ENCODE measurements at regions not wholly inside any gene's neighbourhood (a gene's known extent, or its start where the extent isn't known, plus 50 kb on each side); places are given as distances from the start of the nearest gene placed in this dataset.
A peak's percentile ranks its signal among the peaks of the same experiment; 100 is the strongest.
"Not testable (repeated sequence)": the region's sequence is repeated elsewhere in the genome, so short reads cannot be mapped to it uniquely, and the experiment has no call there.

DNA sequence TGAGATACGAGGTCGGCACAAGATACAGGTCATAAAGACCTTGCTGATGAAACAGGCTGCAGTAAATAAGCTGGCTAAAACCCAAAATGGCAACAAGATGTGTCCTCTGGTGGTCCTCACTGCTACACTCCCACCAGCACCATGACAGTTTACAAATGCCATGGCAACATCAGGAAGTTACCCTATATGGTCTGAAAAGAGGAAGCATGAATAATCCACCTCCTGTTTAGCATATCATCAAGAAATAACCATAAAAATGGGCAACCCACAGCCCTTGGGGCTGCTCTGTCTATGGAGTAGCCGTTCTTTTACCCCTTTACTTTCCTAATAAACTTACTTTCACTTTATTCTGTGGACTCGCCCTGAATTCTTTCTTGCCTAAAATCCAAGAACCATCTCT, 102.0 kb upstream of the KLF13 start:
- peaks cover 0 to 13% (median 0%) of the 10 kb centered on the region in 5 donors for H3K27me3 Mint-ChIP-seq
- H3K9me3 ChIP-seq (ENCODE audit: control insufficient read depth in 2 of 3, low read length in 3 of 3); H3K36me3 ChIP-seq (ENCODE audit: control insufficient read depth in 2 of 3, insufficient read depth in 3 of 3, low read length in 3 of 3); ATAC-seq; H3K9me3 Mint-ChIP-seq; H3K36me3 Mint-ChIP-seq; H3K4me3 ChIP-seq (ENCODE audit: low read length); CTCF ChIA-PET; H3K27ac ChIP-seq (ENCODE audit: low read depth, low read length); H3K27me3 ChIP-seq (ENCODE audit: control insufficient read depth in 2 of 2, insufficient read depth in 2 of 2, low read length in 2 of 2); DNase-seq: not testable (repeated sequence)
- H3K4me1 ChIP-seq (ENCODE audit: control insufficient read depth in 2 of 2, insufficient read depth in 2 of 2, low read length in 2 of 2) = peaks cover 0 to 14% of the 10 kb centered on the region in 2 donors
- POLR2A ChIA-PET = interaction anchor here (0.9 to 1.5 kb wide), 2 partner anchors 10 to 41 kb away, joined by 4 to 5 read pairs; no protein-coding TSS in a partner anchor
- H3K27ac Mint-ChIP-seq = peak overlapping the region in 3 of 9 donors; percentile 17 to 67 (median 52)
- intact Hi-C loops (cut with micrococcal nuclease) = loop anchor here in 1 of 2 donors (1.0 kb wide), 1 partner anchor 9 kb away; no protein-coding TSS in a partner anchor
- peak overlapping the region in 1 of 10 donors; percentile 53 for H3K4me3 Mint-ChIP-seq
- H3K4me1 Mint-ChIP-seq = peaks cover 14 to 49% (median 34%) of the 10 kb centered on the region in 7 donors

DNA sequence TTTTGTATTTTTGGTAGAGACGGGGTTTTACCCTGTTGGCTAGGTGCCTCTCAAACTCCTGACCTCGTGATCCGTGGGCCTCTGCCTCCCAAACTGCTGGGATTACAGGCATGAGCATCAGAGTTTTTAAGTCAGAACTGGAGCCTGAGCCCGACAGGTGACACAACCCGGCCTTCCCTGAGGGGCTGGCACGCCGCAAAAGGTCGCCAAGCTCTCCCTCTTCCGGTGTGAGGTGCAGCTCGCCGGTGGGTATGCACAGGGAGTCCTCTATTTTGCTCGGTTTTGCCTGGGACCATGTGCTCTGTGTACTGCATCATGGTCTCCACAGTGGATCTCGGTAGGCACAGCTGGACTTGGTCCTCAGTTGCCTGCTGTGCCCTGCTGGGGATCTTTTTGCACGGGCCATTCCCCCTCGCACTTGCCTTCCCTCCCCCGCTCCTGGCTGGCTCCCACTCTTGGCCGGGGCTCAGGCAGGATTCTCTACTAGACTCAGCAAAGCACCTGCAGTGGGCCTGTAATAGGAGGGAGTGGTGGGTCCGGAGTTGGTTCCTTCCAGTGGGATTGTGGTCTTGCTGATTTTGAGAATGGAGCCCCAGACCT, 101.2 kb upstream of the KLF13 start:
- ATAC-seq (no peak), DNase-seq (no peak)
- Histone ChIP-seq H3K27ac (ENCODE audit: low read depth, low read length) (no peak overlapping the region), H3K4me1 (ENCODE audit: control insufficient read depth in 2 of 2, insufficient read depth in 2 of 2, low read length in 2 of 2) (peaks cover 0 to 14% of the 10 kb centered on the region in 2 donors), H3K36me3 (ENCODE audit: control insufficient read depth in 2 of 3, insufficient read depth in 3 of 3, low read length in 3 of 3) (no peaks in the 10 kb centered on the region), H3K27me3 (ENCODE audit: control insufficient read depth in 2 of 2, insufficient read depth in 2 of 2, low read length in 2 of 2) (no peaks in the 10 kb centered on the region), H3K4me3 (ENCODE audit: low read length) (no peak overlapping the region), H3K9me3 (ENCODE audit: control insufficient read depth in 2 of 3, low read length in 3 of 3) (no peaks in the 10 kb centered on the region)
- peaks cover 0 to 2% (median 0%) of the 10 kb centered on the region in 5 donors for H3K36me3 Mint-ChIP-seq
- H3K27ac Mint-ChIP-seq = no peak overlapping the region
- peaks cover 0 to 13% (median 0%) of the 10 kb centered on the region in 5 donors for H3K27me3 Mint-ChIP-seq
- intact Hi-C loops (cut with micrococcal nuclease) = loop anchor here in 1 of 2 donors (1.0 kb wide), 1 partner anchor 10 kb away; no protein-coding TSS in a partner anchor
- H3K4me1 Mint-ChIP-seq = peaks cover 14 to 43% (median 33%) of the 10 kb centered on the region in 7 donors
- H3K9me3 Mint-ChIP-seq = no peaks in the 10 kb centered on the region
- POLR2A ChIA-PET = interaction anchor here (1.4 kb wide), 1 partner anchor 160 kb away, joined by 3 read pairs; no protein-coding TSS in a partner anchor
- H3K4me3 Mint-ChIP-seq = no peak overlapping the region
- CTCF ChIA-PET = interaction anchor here (0.6 to 1.0 kb wide), 2 partner anchors 9 to 37 kb away, joined by 3 to 4 read pairs; no protein-coding TSS in a partner anchor

DNA sequence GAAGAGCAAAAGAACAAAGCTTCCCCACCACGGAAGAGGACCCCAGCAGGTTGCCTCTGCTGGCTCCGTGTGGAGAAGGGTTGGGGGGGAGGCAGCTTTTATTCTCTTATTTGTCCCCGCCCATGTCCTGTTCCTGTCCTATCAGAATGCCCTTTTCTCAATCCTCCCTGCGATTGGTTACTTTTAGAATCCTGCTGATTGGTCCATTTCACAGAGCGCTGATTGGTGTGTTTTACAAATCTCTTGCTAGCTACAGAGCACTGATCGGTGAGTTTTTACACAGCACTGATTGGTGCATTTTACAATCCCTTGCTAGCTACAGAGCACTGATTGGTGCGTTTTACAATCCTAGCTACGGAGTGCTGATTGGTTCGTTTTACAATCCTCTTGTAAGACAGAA, 100.6 kb upstream of the KLF13 start:
- intact Hi-C loops (cut with micrococcal nuclease) = no loop called here
- Histone ChIP-seq H3K36me3 (ENCODE audit: control insufficient read depth in 2 of 3, insufficient read depth in 3 of 3, low read length in 3 of 3) (no peaks in the 10 kb centered on the region), H3K27ac (ENCODE audit: low read depth, low read length) (no peak overlapping the region), H3K4me3 (ENCODE audit: low read length) (no peak overlapping the region), H3K9me3 (ENCODE audit: control insufficient read depth in 2 of 3, low read length in 3 of 3) (no peaks in the 10 kb centered on the region), H3K27me3 (ENCODE audit: control insufficient read depth in 2 of 2, insufficient read depth in 2 of 2, low read length in 2 of 2) (no peaks in the 10 kb centered on the region), H3K4me1 (ENCODE audit: control insufficient read depth in 2 of 2, insufficient read depth in 2 of 2, low read length in 2 of 2) (peaks cover 0 to 14% of the 10 kb centered on the region in 2 donors)
- CTCF ChIA-PET = interaction anchor here (0.6 to 1.0 kb wide), 2 partner anchors 9 to 36 kb away, joined by 3 to 4 read pairs; no protein-coding TSS in a partner anchor
- POLR2A ChIA-PET = interaction anchor here (1.4 kb wide), 1 partner anchor 160 kb away, joined by 3 read pairs; no protein-coding TSS in a partner anchor
- no peak overlapping the region for H3K27ac Mint-ChIP-seq
- peaks cover 14 to 39% (median 28%) of the 10 kb centered on the region in 7 donors for H3K4me1 Mint-ChIP-seq
- H3K27me3 Mint-ChIP-seq = peaks cover 0 to 13% (median 0%) of the 10 kb centered on the region in 5 donors
- no peak for DNase-seq
- H3K36me3 Mint-ChIP-seq = peaks cover 0 to 2% (median 0%) of the 10 kb centered on the region in 5 donors
- no peak overlapping the region for H3K4me3 Mint-ChIP-seq
- no peaks in the 10 kb centered on the region for H3K9me3 Mint-ChIP-seq
- ATAC-seq = no peak

DNA sequence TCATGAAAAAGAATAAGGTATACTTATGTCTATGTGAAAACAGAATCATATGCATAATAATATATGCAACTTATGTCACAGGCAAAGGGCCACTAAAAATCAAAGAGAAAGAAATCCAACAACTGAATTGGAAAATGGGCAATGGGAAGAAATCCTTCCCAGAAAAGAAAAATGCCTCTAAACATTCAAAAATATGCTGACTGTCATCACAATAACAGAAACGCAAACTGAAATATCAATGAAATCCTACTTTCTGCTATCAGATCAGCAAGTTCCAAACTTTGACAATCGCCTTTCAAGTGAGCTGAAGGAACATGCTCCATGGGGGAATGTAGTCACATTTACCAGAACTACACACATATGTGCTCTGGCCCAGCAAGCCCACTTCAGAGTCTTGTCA, 99.4 kb upstream of the KLF13 start:
- H3K9me3 Mint-ChIP-seq = peaks cover 0 to 3% (median 0%) of the 10 kb centered on the region in 11 donors
- H3K27me3 Mint-ChIP-seq = peaks cover 0 to 20% (median 0%) of the 10 kb centered on the region in 5 donors
- no peak overlapping the region for H3K4me3 Mint-ChIP-seq
- peaks cover 16 to 33% (median 29%) of the 10 kb centered on the region in 7 donors for H3K4me1 Mint-ChIP-seq
- Histone ChIP-seq H3K36me3 (ENCODE audit: control insufficient read depth in 2 of 3, insufficient read depth in 3 of 3, low read length in 3 of 3) (no peaks in the 10 kb centered on the region), H3K4me3 (ENCODE audit: low read length) (no peak overlapping the region), H3K4me1 (ENCODE audit: control insufficient read depth in 2 of 2, insufficient read depth in 2 of 2, low read length in 2 of 2) (peaks cover 0 to 14% of the 10 kb centered on the region in 2 donors), H3K9me3 (ENCODE audit: control insufficient read depth in 2 of 3, low read length in 3 of 3) (no peaks in the 10 kb centered on the region), H3K27ac (ENCODE audit: low read depth, low read length) (no peak overlapping the region), H3K27me3 (ENCODE audit: control insufficient read depth in 2 of 2, insufficient read depth in 2 of 2, low read length in 2 of 2) (no peaks in the 10 kb centered on the region)
- CTCF ChIA-PET = no interaction called here
- intact Hi-C loops (cut with micrococcal nuclease) = no loop called here
- no peak for DNase-seq
- peaks cover 0 to 2% (median 0%) of the 10 kb centered on the region in 5 donors for H3K36me3 Mint-ChIP-seq
- ATAC-seq = no peak
- H3K27ac Mint-ChIP-seq = peak overlapping the region in 1 of 9 donors; percentile 20
- POLR2A ChIA-PET = no interaction called here

DNA sequence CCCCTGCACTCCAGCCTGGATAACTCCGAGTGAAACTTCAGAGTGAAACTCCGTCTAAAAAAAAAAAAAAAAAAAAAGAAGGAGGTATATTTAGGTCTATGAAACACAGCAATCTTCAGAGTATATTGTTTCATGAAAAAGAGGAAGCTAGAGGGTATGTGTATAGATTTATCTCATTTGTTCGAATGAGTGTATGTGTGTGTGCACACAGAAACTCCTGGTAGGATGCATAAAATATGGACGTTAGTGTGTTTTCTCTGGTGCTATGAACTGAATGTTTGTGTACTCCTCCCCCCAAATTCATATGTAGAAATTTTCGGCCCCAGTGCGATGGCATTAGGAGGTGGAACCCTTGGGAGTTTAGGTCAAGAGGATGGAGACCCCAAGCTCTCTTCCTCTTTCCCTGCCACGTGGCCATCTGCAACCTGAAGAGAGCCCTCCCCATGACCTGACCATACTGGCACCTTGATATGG, 98.6 kb upstream of the KLF13 start:
- CTCF ChIA-PET = no interaction called here
- H3K4me1 ChIP-seq (ENCODE audit: control insufficient read depth in 2 of 2, insufficient read depth in 2 of 2, low read length in 2 of 2) = peaks cover 0 to 11% of the 10 kb centered on the region in 2 donors
- peaks cover 0 to 3% (median 0%) of the 10 kb centered on the region in 11 donors for H3K9me3 Mint-ChIP-seq
- no peak for DNase-seq
- peaks cover 0 to 17% (median 0%) of the 10 kb centered on the region in 5 donors for H3K27me3 Mint-ChIP-seq
- H3K4me3 Mint-ChIP-seq = no peak overlapping the region
- peak overlapping the region in 2 of 9 donors; percentile 45 to 49 for H3K27ac Mint-ChIP-seq
- H3K36me3 ChIP-seq (ENCODE audit: control insufficient read depth in 2 of 3, insufficient read depth in 3 of 3, low read length in 3 of 3) = no peaks in the 10 kb centered on the region
- POLR2A ChIA-PET = interaction anchor here (1.0 to 2.3 kb wide), 3 partner anchors 10 to 47 kb away, joined by 5 to 11 read pairs (median 5); no protein-coding TSS in a partner anchor
- ATAC-seq = peak; percentile 61
- peaks cover 12 to 29% (median 21%) of the 10 kb centered on the region in 7 donors for H3K4me1 Mint-ChIP-seq
- no peaks in the 10 kb centered on the region for H3K36me3 Mint-ChIP-seq
- no peak overlapping the region for H3K4me3 ChIP-seq (ENCODE audit: low read length)
- intact Hi-C loops (cut with micrococcal nuclease) = no loop called here
- no peaks in the 10 kb centered on the region for H3K27me3 ChIP-seq (ENCODE audit: control insufficient read depth in 2 of 2, insufficient read depth in 2 of 2, low read length in 2 of 2)
- H3K27ac ChIP-seq (ENCODE audit: low read depth, low read length) = no peak overlapping the region
- no peaks in the 10 kb centered on the region for H3K9me3 ChIP-seq (ENCODE audit: control insufficient read depth in 2 of 3, low read length in 3 of 3)

DNA sequence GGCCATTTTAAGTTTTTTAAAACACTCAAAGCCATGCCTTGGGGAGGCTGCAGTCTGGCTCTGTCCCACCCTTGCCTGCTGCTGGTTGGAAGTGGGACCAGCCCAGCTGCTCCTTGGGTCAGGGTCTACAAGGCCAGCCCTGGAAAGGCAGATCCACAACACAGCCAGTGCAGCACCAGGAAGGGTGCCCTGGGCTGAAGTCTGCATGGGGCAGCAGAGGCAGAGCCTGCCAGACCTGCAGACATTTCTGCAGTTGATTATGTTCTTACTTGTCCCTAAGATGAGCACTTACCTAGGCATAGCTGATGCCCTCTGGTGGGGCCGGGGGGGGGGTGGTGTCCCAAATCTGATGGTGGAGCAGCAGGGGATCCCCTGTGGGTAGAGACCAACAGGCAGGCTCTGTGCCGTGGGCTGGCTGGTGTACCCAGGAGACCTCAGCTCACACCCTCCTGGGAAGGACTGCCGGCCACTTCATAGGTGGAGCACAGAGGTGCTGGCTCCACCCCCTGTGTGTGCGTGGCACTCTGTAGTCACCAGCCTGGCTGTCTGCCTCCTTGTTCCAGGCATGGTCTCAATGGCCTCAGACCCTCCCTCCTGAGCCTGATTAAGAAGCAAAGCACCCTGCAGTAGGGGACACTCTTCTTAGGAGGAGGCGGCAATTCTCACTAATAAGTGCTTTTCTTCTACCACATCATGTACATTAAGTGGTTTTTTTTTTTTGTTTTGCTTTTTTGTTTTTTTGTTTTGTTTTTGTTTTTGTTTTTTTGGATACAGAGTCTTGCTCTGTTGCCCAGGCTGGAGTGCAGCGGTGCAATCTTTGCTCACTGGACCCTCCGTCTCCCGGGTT, 97.4 kb upstream of the KLF13 start:
- DNase-seq (no peak), ATAC-seq (peak; percentile 46)
- Histone ChIP-seq H3K9me3 (ENCODE audit: control insufficient read depth in 2 of 3, low read length in 3 of 3) (no peaks in the 10 kb centered on the region), H3K4me3 (ENCODE audit: low read length) (no peak overlapping the region), H3K36me3 (ENCODE audit: control insufficient read depth in 2 of 3, insufficient read depth in 3 of 3, low read length in 3 of 3) (no peaks in the 10 kb centered on the region), H3K27me3 (ENCODE audit: control insufficient read depth in 2 of 2, insufficient read depth in 2 of 2, low read length in 2 of 2) (no peaks in the 10 kb centered on the region), H3K27ac (ENCODE audit: low read depth, low read length) (no peak overlapping the region), H3K4me1 (ENCODE audit: control insufficient read depth in 2 of 2, insufficient read depth in 2 of 2, low read length in 2 of 2) (peaks cover 0 to 6% of the 10 kb centered on the region in 2 donors)
- H3K9me3 Mint-ChIP-seq = peaks cover 0 to 3% (median 0%) of the 10 kb centered on the region in 11 donors
- no peak overlapping the region for H3K27ac Mint-ChIP-seq
- ChIA-PET CTCF (interaction anchor here (1.0 kb wide), 1 partner anchor 15 kb away, joined by 3 read pairs; no protein-coding TSS in a partner anchor), POLR2A (interaction anchor here (0.6 to 2.3 kb wide), 4 partner anchors 9 to 91 kb away, joined by 3 to 11 read pairs (median 5); no protein-coding TSS in a partner anchor)
- no peak overlapping the region for H3K4me3 Mint-ChIP-seq
- peaks cover 0 to 23% (median 0%) of the 10 kb centered on the region in 5 donors for H3K27me3 Mint-ChIP-seq
- peaks cover 11 to 29% (median 13%) of the 10 kb centered on the region in 7 donors for H3K4me1 Mint-ChIP-seq
- H3K36me3 Mint-ChIP-seq = no peaks in the 10 kb centered on the region
- intact Hi-C loops (cut with micrococcal nuclease) = no loop called here

Measured in naive thymus-derived CD4-positive, alpha-beta T cell (primary cell).